ENCODE measurements at regions not wholly inside any gene's neighbourhood (a gene's known extent, or its start where the extent isn't known, plus 50 kb on each side); places are given as distances from the start of the nearest gene placed in this dataset.

GRCh38 chr2:104120171-104120570, 733.7 kb upstream of the POU3F3 start:
- intact Hi-C loops (cut with micrococcal nuclease; ENCODE audit: unreplicated experiment) = no loop called here
- CTCF ChIA-PET = no interaction called here
- no peaks in the 10 kb centered on the region for H3K27me3 Mint-ChIP-seq (ENCODE audit: unreplicated experiment)
- H3K9me3 Mint-ChIP-seq (ENCODE audit: low read depth, unreplicated experiment) = peaks cover 13% of the 10 kb centered on the region
- TF ChIP-seq CTCF (IDR thresholded peaks at IDR 0.05; ENCODE audit: unreplicated experiment) = no peak
- no peak overlapping the region for H3K4me3 Mint-ChIP-seq (ENCODE audit: low read depth, unreplicated experiment)
- H3K27ac Mint-ChIP-seq (ENCODE audit: unreplicated experiment) = no peak overlapping the region
- H3K36me3 Mint-ChIP-seq (ENCODE audit: insufficient read depth, unreplicated experiment) = no peaks in the 10 kb centered on the region
- no peak for DNase-seq
- no peaks in the 10 kb centered on the region for H3K4me1 Mint-ChIP-seq (ENCODE audit: low read depth, unreplicated experiment)
- BruUV-seq (replicated peaks) = no TSS peak

- no TSS peak for BruUV-seq (replicated peaks)
- intact Hi-C loops (cut with micrococcal nuclease; ENCODE audit: unreplicated experiment) = no loop called here
- TF ChIP-seq CTCF (IDR thresholded peaks at IDR 0.05; ENCODE audit: unreplicated experiment) = no peak
- no peak for DNase-seq
- no peaks in the 10 kb centered on the region for H3K4me1 Mint-ChIP-seq (ENCODE audit: low read depth, unreplicated experiment)
- CTCF ChIA-PET = no interaction called here
- peaks cover 10% of the 10 kb centered on the region for H3K9me3 Mint-ChIP-seq (ENCODE audit: low read depth, unreplicated experiment)
- H3K4me3 Mint-ChIP-seq (ENCODE audit: low read depth, unreplicated experiment) = no peak overlapping the region
- no peak overlapping the region for H3K27ac Mint-ChIP-seq (ENCODE audit: unreplicated experiment)
- H3K27me3 Mint-ChIP-seq (ENCODE audit: unreplicated experiment) = no peaks in the 10 kb centered on the region
- no peaks in the 10 kb centered on the region for H3K36me3 Mint-ChIP-seq (ENCODE audit: insufficient read depth, unreplicated experiment)
Measured at GRCh38 chr2:104125096-104125495, 728.8 kb upstream of the POU3F3 start.

GRCh38 chr2:104127049-104127770, 726.7 kb upstream of the POU3F3 start:
- Mint-ChIP-seq H3K4me1 (ENCODE audit: low read depth, unreplicated experiment) (no peaks in the 10 kb centered on the region), H3K27ac (ENCODE audit: unreplicated experiment) (no peak overlapping the region), H3K27me3 (ENCODE audit: unreplicated experiment) (no peaks in the 10 kb centered on the region), H3K36me3 (ENCODE audit: insufficient read depth, unreplicated experiment) (no peaks in the 10 kb centered on the region), H3K9me3 (ENCODE audit: low read depth, unreplicated experiment) (peaks cover 8% of the 10 kb centered on the region), H3K4me3 (ENCODE audit: low read depth, unreplicated experiment) (no peak overlapping the region)
- DNase-seq = no peak
- BruUV-seq (replicated peaks) = no TSS peak
- CTCF ChIA-PET = no interaction called here
- intact Hi-C loops (cut with micrococcal nuclease; ENCODE audit: unreplicated experiment) = no loop called here
- TF ChIP-seq CTCF (IDR thresholded peaks at IDR 0.05; ENCODE audit: unreplicated experiment) = no peak

- CTCF ChIA-PET = no interaction called here
- H3K27ac Mint-ChIP-seq (ENCODE audit: unreplicated experiment) = no peak overlapping the region
- H3K27me3 Mint-ChIP-seq (ENCODE audit: unreplicated experiment) = no peaks in the 10 kb centered on the region
- no TSS peak for BruUV-seq (replicated peaks)
- H3K36me3 Mint-ChIP-seq (ENCODE audit: insufficient read depth, unreplicated experiment) = no peaks in the 10 kb centered on the region
- TF ChIP-seq CTCF (IDR thresholded peaks at IDR 0.05; ENCODE audit: unreplicated experiment) = no peak
- DNase-seq = no peak
- intact Hi-C loops (cut with micrococcal nuclease; ENCODE audit: unreplicated experiment) = no loop called here
- H3K4me3 Mint-ChIP-seq (ENCODE audit: low read depth, unreplicated experiment) = no peak overlapping the region
- peaks cover 15% of the 10 kb centered on the region for H3K9me3 Mint-ChIP-seq (ENCODE audit: low read depth, unreplicated experiment)
- no peaks in the 10 kb centered on the region for H3K4me1 Mint-ChIP-seq (ENCODE audit: low read depth, unreplicated experiment)
Measured at GRCh38 chr2:104140361-104140760, 713.6 kb upstream of the POU3F3 start.

Measured in Calu3 (cell line).